Smooth muscle cell (in vitro differentiated cells): ENCODE measurements at regions not wholly inside any gene's neighbourhood (a gene's known extent, or its start where the extent isn't known, plus 50 kb on each side); places are given as distances from the start of the nearest gene placed in this dataset.

Experiments
- DNase-seq: peaks from one replicate; lab custom pipeline; 2025; ENCODE audit not compliant: unreplicated experiment; lab: John Stamatoyannopoulos, UW
- H2AFZ ChIP-seq: fragments of 200-600 bp; sonication (generic); 2 replicates; pipeline ENCODE4 v1.6.0; 2016; ENCODE audit warnings: antibody characterized with exemption, low read depth, mild to moderate bottlenecking
- H3F3A ChIP-seq: fragments of 200-600 bp; sonication (generic); 2 replicates; pipeline ENCODE4 v1.6.0; 2017; ENCODE audit warnings: antibody characterized with exemption, low read depth
- H3K27ac ChIP-seq: fragments of 200-600 bp; sonication (generic); 2 replicates; pipeline ENCODE4 v1.5.1; 2016; ENCODE audit warnings: low read depth, mild to moderate bottlenecking
- H3K27me3 ChIP-seq: fragments of 200-600 bp; sonication (generic); 2 replicates; pipeline ENCODE4 v1.6.1; 2016; ENCODE audit warnings: low read depth, mild to moderate bottlenecking
- H3K36me3 ChIP-seq: fragments of 200-600 bp; sonication (generic); 2 replicates; pipeline ENCODE4 v1.5.1; 2016; ENCODE audit warnings: low read depth
- H3K4me1 ChIP-seq: fragments of 200-600 bp; sonication (generic); 2 replicates; pipeline ENCODE4 v1.5.1; 2016; ENCODE audit warnings: low read depth
- H3K4me2 ChIP-seq: fragments of 200-600 bp; sonication (generic); 2 replicates; pipeline ENCODE4 v1.6.0; 2016; ENCODE audit warnings: mild to moderate bottlenecking
- H3K4me3 ChIP-seq: fragments of 200-600 bp; sonication (generic); 2 replicates; pipeline ENCODE4 v1.5.1; 2016; ENCODE audit warnings: mild to moderate bottlenecking
- H3K79me2 ChIP-seq: fragments of 200-600 bp; sonication (generic); 2 replicates; pipeline ENCODE4 v1.6.0; 2016; ENCODE audit warnings: low read depth, mild to moderate bottlenecking
- H3K9ac ChIP-seq: fragments of 200-600 bp; sonication (generic); 2 replicates; pipeline ENCODE4 v1.6.0; 2016; ENCODE audit warnings: low read depth
- H3K9me3 ChIP-seq: fragments of 200-600 bp; sonication (generic); replicated peaks from 2 replicates; pipeline ENCODE4 v1.5.1; 2016; ENCODE audit warnings: low read depth
- H4K20me1 ChIP-seq: fragments of 200-600 bp; sonication (generic); 2 replicates; pipeline ENCODE4 v1.6.0; 2016; ENCODE audit warnings: low read depth
- CTCF ChIP-seq: fragments of 200-600 bp; sonication (generic); IDR thresholded peaks from 2 replicates; pipeline ENCODE4 v1.5.1; 2017; ENCODE audit warnings: borderline replicate concordance, mild to moderate bottlenecking, antibody characterized with exemption; ENCODE audit not compliant: insufficient read depth, poor library complexity, severe bottlenecking
- WGBS: methylation state at CpG from one replicate; pipeline ENCODE4 v1.1.7; 2016; ENCODE audit warnings: low lambda C conversion rate; 5-methylcytosine and 5-hydroxymethylcytosine counted together

GRCh38 chr14:101230161-101230850, 326.8 kb upstream of the RTL1 start:
- Histone ChIP-seq H3K9ac (no peak overlapping the region), H3K4me3 (no peak overlapping the region), H3K4me1 (peaks cover 7% of the 10 kb centered on the region), H3K79me2 (no peaks in the 10 kb centered on the region), H3F3A (no peaks in the 10 kb centered on the region), H3K9me3 (no peaks in the 10 kb centered on the region), H3K27me3 (no peaks in the 10 kb centered on the region), H3K27ac (no peak overlapping the region), H4K20me1 (no peaks in the 10 kb centered on the region), H3K36me3 (no peaks in the 10 kb centered on the region), H3K4me2 (no peak overlapping the region), H2AFZ (no peak overlapping the region)
- 93% methylated on average over 14 of the region's 15 CpGs for WGBS
- DNase-seq: no peak
- no peak for TF ChIP-seq CTCF

DNA sequence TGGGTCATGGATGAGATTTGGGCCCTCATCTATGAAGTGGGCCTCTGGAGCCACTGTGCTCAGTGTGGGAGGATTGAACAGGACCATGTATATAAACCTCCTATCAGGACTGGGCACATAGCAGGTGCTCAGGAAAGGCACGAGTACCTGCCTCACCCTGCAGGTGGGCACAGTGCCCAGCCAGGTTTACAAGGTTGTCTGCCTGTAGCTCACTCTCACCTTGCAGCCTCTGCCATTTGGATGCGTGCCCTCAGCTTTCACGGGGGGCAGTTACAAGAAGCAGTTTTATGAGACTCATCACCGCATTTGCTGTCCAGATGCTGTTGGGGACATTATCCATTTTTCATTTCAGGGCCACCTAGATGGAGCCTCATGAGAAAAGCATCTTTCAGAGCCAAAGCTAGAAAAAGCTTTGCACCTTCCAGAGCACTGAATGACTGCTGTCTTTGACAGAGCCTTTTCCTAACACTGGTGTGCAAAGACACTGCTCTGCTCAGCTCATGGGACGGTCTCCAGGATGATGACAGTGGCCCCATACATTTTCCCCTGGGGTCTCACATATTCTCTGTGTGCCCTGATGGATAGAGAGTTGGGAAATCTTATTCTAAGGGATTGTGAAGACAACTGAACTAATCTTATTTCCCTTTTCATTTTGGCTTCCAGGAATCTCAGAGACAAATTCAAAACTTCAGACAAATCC, 327.5 kb upstream of the RTL1 start:
- TF ChIP-seq CTCF: no peak
- 97% methylated on average over 5 of the region's 5 CpGs for WGBS
- no peaks in the 10 kb centered on the region for H3K27me3 ChIP-seq

DNA sequence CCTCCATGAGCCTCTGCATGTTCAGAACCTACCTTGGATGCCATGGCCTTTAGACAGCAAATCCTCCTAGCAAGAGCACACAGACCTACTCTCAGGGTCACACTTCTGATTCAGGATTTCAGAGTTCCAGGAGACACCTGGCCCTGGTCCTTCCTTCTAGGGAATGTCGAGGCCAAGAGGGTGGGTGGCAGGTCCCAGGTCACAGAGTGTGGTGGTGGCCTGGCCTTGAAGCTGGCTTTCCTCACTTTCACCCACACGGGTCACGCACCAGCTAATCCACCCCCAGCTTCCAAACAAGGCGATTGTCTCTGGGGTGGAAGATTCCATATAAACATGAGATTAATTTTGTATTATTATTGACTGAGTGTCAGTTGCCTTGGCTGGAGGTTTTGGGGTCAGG, 328.3 kb upstream of the RTL1 start:
- Histone ChIP-seq H3K36me3 (no peaks in the 10 kb centered on the region), H3K9ac (no peak overlapping the region), H3K4me1 (peaks cover 6% of the 10 kb centered on the region), H3K9me3 (no peaks in the 10 kb centered on the region), H4K20me1 (no peaks in the 10 kb centered on the region), H2AFZ (no peak overlapping the region), H3K79me2 (no peaks in the 10 kb centered on the region), H3K4me3 (no peak overlapping the region), H3F3A (no peaks in the 10 kb centered on the region), H3K27ac (no peak overlapping the region), H3K27me3 (no peaks in the 10 kb centered on the region), H3K4me2 (no peak overlapping the region)
- WGBS: 83% methylated on average over 4 of the region's 4 CpGs
- TF ChIP-seq CTCF: no peak
- DNase-seq: no peak

More for the DNA sequence above, 327.5 kb upstream of the RTL1 start:
- DNase-seq: no peak
- H3K4me2 ChIP-seq: no peak overlapping the region
- peaks cover 6% of the 10 kb centered on the region for H3K4me1 ChIP-seq
- no peaks in the 10 kb centered on the region for H3K79me2 ChIP-seq
- H4K20me1 ChIP-seq: no peaks in the 10 kb centered on the region
- H3K9me3 ChIP-seq: no peaks in the 10 kb centered on the region
- H3F3A ChIP-seq: no peaks in the 10 kb centered on the region
- no peak overlapping the region for H2AFZ ChIP-seq
- H3K36me3 ChIP-seq: no peaks in the 10 kb centered on the region
- no peak overlapping the region for H3K4me3 ChIP-seq
- no peak overlapping the region for H3K9ac ChIP-seq
- H3K27ac ChIP-seq: no peak overlapping the region
